ENCODE measurements at regions not wholly inside any gene's neighbourhood (a gene's known extent, or its start where the extent isn't known, plus 50 kb on each side); places are given as distances from the start of the nearest gene placed in this dataset.

- TF ChIP-seq CTCF (IDR thresholded peaks at IDR 0.05), result no peak
- no peak for TF ChIP-seq CHD2 (IDR thresholded peaks at IDR 0.05; ENCODE audit: low read length, partially characterized antibody)
- TF ChIP-seq NFIC (IDR thresholded peaks at IDR 0.05; ENCODE audit: borderline replicate concordance), result no peak
Observed at GRCh38 chr16:73610605-73611156, 562.8 kb upstream of the ZFHX3 start (continued).

- Histone ChIP-seq H3K9me2 (no peaks in the 10 kb centered on the region), H3F3A (replicated peaks; ENCODE audit: insufficient read depth) (no peaks in the 10 kb centered on the region), H3K4me3 (ENCODE audit: low read depth in 2 of 2, low read length in 1 of 2) (no peak overlapping the region), H3K9me3 (no peaks in the 10 kb centered on the region), H3K36me3 (replicated peaks in 1 of 2; ENCODE audit: control insufficient read depth in 1 of 2, insufficient read depth in 2 of 2, low read length in 1 of 2) (no peaks in the 10 kb centered on the region), H3K79me2 (ENCODE audit: insufficient read depth) (no peaks in the 10 kb centered on the region), H3K27ac (ENCODE audit: low read depth in 2 of 2, low read length in 1 of 2) (no peak overlapping the region), H3K9ac (no peak overlapping the region), H2AFZ (ENCODE audit: low read depth) (no peak overlapping the region), H4K20me1 (ENCODE audit: insufficient read depth) (no peaks in the 10 kb centered on the region), H3K4me1 (ENCODE audit: control insufficient read depth in 1 of 2, insufficient read depth in 2 of 2, low read depth in 1 of 2, low read length in 1 of 2) (no peaks in the 10 kb centered on the region), H3K4me2 (no peak overlapping the region), H3K27me3 (ENCODE audit: insufficient read depth) (no peaks in the 10 kb centered on the region)
- WGBS (ENCODE audit: low lambda C conversion rate), result 59% methylated on average over 9 of the region's 9 CpGs
- CTCF ChIA-PET, result no interaction called here
- TF ChIP-seq TAF1 (IDR thresholded peaks at IDR 0.05; ENCODE audit: borderline replicate concordance, low read depth, low read length) (no peak), USF1 (IDR thresholded peaks at IDR 0.05; ENCODE audit: borderline replicate concordance, low read depth) (no peak), CTCF (IDR thresholded peaks at IDR 0.05) (no peak), JUND (IDR thresholded peaks at IDR 0.05) (no peak), USF2 (IDR thresholded peaks at IDR 0.05; ENCODE audit: borderline replicate concordance, low read depth, low read length) (no peak), NFIC (IDR thresholded peaks at IDR 0.05; ENCODE audit: borderline replicate concordance) (no peak), MXI1 (IDR thresholded peaks at IDR 0.05; ENCODE audit: low read depth, low read length) (no peak), SIN3A (IDR thresholded peaks at IDR 0.05; ENCODE audit: borderline replicate concordance, low read depth, low read length) (no peak), ELF1 (IDR thresholded peaks at IDR 0.05) (no peak), YY1 (IDR thresholded peaks at IDR 0.05; ENCODE audit: low read depth) (no peak), EP300 (IDR thresholded peaks at IDR 0.05; ENCODE audit: borderline replicate concordance in 1 of 2, low read depth in 1 of 2, low read length in 1 of 2) (no peak), GATA2 (CRISPR knock-in tag; IDR thresholded peaks at IDR 0.05) (no peak), CHD2 (IDR thresholded peaks at IDR 0.05; ENCODE audit: low read length, partially characterized antibody) (no peak), EZH2phosphoT487 (IDR thresholded peaks at IDR 0.05; ENCODE audit: borderline replicate concordance, low read depth) (no peak), SMC3 (IDR thresholded peaks at IDR 0.05; ENCODE audit: low read depth, low read length) (no peak), RFX5 (IDR thresholded peaks at IDR 0.05; ENCODE audit: low read length) (no peak), MAX (IDR thresholded peaks at IDR 0.05; ENCODE audit: low read depth) (no peak)
- POLR2A ChIA-PET, result no interaction called here
- DNase-seq, result no peak
Observed at GRCh38 chr16:73610160-73610559, 562.2 kb upstream of the ZFHX3 start.

Measured in SK-N-SH (cell line).